GM10266 (cell line): ENCODE measurements at regions not wholly inside any gene's neighbourhood (a gene's known extent, or its start where the extent isn't known, plus 50 kb on each side); places are given as distances from the start of the nearest gene placed in this dataset.

Experiments used
- DNase-seq: peaks from one replicate; pipeline ENCODE4 v3.0.0; 2012; ENCODE audit errors: extremely low spot score
- CTCF ChIP-seq: IDR thresholded peaks from 2 replicates; pipeline ENCODE4 v1.5.1; 2012; ENCODE audit warnings: mild to moderate bottlenecking, low read depth; ENCODE audit not compliant: control insufficient read depth, insufficient read depth; ENCODE audit errors: missing control alignments

DNA sequence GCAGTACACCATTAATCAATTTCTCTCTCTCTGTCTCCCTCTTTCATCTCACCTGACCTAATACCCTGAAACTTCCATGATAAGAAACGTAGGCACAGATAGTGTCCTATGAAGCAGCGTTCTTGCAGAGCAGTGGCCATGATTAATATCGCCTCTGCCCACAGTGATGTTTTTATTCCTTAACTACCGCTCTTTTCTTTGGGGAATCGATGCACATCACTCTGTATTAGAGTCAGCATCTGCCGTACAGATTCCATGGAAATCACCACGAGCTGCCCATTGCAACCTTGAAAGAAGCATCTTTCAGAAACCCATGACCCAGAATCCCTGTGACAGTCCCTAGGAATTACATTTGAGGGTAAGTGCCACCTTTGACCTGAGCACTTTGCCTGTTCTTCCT lies 152.0 kb upstream of the ECI2 start:
- DNase-seq: no peak
- no peak for TF ChIP-seq CTCF

- no peak for TF ChIP-seq CTCF
- DNase-seq: no peak
Observed at GRCh38 chr6:4282926-4283325, 147.6 kb upstream of the ECI2 start.

GRCh38 chr6:4281341-4282293 lies 146.2 kb upstream of the ECI2 start:
- DNase-seq: peak; percentile 46
- TF ChIP-seq CTCF: peak; percentile 43

DNA sequence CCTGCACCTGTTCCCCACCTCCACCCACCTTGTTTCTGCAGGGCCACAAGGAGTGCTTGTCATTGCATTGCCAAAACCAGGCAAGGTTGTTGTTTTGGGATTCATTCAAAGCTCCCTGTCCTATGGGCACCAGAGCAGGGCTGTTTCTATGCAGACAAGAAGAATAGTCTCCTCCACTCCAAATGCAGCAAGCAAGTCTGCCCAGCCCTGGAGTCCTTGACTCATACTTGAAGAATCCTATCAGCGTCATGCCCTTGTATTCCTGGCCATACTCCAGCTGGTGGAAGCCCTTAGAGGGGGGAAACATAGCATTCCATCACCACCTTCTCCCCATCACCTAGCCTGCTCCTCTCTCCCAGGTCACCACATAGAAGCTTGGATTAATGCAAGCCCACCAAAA lies 145.3 kb upstream of the ECI2 start:
- no peak for DNase-seq
- no peak for TF ChIP-seq CTCF

DNA sequence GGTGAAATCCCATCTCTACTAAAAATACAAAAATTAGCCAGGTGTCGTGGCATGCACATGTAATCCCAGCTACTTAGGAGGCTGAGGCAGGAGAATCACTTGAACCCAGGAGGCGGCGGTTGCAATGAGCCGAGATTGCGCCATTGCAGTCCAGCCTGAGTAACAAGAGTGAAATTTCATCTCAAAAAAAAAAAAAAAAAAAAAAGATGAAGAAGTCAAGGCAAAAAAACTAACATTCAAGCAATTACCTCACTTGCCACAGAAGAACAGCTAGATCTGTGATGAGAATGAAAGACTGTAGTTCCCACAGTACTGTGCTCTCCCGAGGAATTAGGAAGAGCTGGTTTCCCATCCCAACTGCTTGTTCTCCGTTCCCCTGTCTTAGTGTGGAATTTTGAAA lies 144.7 kb upstream of the ECI2 start:
- no peak for DNase-seq
- TF ChIP-seq CTCF: no peak

DNA sequence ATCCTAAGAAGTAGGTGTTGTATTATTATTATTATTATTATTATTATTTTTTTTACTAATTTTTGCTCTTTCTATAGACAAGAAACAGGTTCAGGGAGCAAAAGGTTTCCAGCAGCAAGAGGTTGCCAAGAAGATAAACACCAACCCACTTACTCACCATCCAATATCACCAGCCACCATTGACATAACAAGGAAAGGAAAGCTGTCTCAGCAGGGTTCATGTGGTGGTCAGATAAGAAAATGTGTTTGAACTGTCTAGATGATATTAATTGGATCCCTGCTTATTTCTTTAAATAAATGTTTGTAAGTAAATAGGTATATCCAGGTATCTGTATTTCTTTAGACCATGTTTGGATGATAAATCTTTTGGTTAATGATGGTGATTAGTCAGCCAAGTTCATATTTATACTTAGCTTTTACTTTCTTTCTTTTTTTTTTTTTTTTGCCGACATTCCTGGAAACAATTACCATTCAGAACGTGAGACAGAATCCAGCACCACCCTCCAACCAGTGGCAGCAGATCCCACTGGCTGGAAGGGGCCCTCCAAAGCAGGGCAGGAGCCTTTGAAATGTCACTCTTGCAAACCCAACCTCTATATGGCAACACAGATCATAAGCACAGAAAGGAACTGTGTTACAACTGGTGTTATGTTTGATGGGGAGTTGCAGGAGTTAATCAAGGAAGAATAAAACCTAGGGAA lies 139.2 kb upstream of the ECI2 start:
- TF ChIP-seq CTCF: no peak
- DNase-seq: no peak

DNA sequence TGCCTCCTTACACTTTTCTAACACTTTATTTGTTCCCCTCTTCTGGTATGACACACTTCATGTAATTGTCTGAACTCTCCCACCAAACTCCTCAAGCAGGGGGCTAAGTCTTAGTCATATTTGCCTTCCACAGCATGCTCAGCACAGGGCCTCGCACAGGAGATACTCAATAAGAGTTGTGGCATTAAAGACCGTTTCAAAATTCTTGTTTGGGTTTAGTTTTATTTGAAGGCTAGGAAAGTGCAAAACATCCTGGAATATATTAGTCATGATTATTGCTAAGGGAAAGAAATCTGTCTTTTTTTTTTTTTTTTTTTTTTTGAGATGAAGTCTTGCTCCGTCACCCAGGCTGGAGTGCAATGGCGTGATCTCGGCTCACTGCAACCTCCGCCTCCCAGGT lies 137.6 kb upstream of the ECI2 start:
- DNase-seq: no peak

More for the DNA sequence above, 137.6 kb upstream of the ECI2 start:
- TF ChIP-seq CTCF: no peak
